ENCODE measurements at regions not wholly inside any gene's neighbourhood (a gene's known extent, or its start where the extent isn't known, plus 50 kb on each side); places are given as distances from the start of the nearest gene placed in this dataset.
A peak's percentile ranks its signal among the peaks of the same experiment; 100 is the strongest.

GRCh38 chrX:42725196-42725595 lies 52.8 kb downstream of the PPP1R2C start:
- ATAC-seq, result no peak

- no peak for ATAC-seq
Measured at GRCh38 chrX:42720209-42720608, 57.8 kb downstream of the PPP1R2C start.

- ATAC-seq, result no peak
Measured at GRCh38 chrX:42715701-42716262, 62.2 kb downstream of the PPP1R2C start.

GRCh38 chrX:42714981-42715700 lies 62.8 kb downstream of the PPP1R2C start:
- peak; percentile 66 for ATAC-seq

GRCh38 chrX:42710452-42710851 lies 67.5 kb downstream of the PPP1R2C start:
- no peak for ATAC-seq

GRCh38 chrX:42708222-42708621 lies 69.7 kb downstream of the PPP1R2C start:
- ATAC-seq, result no peak

GRCh38 chrX:42707742-42708141 lies 70.2 kb downstream of the PPP1R2C start:
- ATAC-seq, result no peak

- ATAC-seq, result no peak
Measured at GRCh38 chrX:42704454-42704853, 73.5 kb downstream of the PPP1R2C start.

GRCh38 chrX:42697544-42697943 lies 80.4 kb downstream of the PPP1R2C start:
- no peak for ATAC-seq

- no peak for ATAC-seq
Measured at GRCh38 chrX:42696536-42697124, 81.3 kb downstream of the PPP1R2C start.

GRCh38 chrX:42695800-42696358 lies 82.1 kb downstream of the PPP1R2C start:
- no peak for ATAC-seq

GRCh38 chrX:42694260-42694815 lies 83.6 kb downstream of the PPP1R2C start:
- ATAC-seq, result no peak

GRCh38 chrX:42691196-42691595 lies 86.8 kb downstream of the PPP1R2C start:
- ATAC-seq, result no peak

- peak; percentile 51 for ATAC-seq
Measured at GRCh38 chrX:42686706-42687105, 91.3 kb downstream of the PPP1R2C start.

GRCh38 chrX:42686296-42686695 lies 91.7 kb downstream of the PPP1R2C start:
- peak; percentile 47 for ATAC-seq

- ATAC-seq, result no peak
Measured at GRCh38 chrX:42684065-42684464, 93.9 kb downstream of the PPP1R2C start.

- ATAC-seq, result no peak
Measured at GRCh38 chrX:42680666-42681065, 97.3 kb downstream of the PPP1R2C start.

GRCh38 chrX:42678133-42678532 lies 99.8 kb downstream of the PPP1R2C start:
- no peak for ATAC-seq

- no peak for ATAC-seq
Measured at GRCh38 chrX:42673301-42673810, 104.6 kb downstream of the PPP1R2C start.

GRCh38 chrX:42664680-42665079 lies 113.3 kb downstream of the PPP1R2C start:
- no peak for ATAC-seq

- no peak for ATAC-seq
Measured at GRCh38 chrX:42628471-42628870, 149.5 kb downstream of the PPP1R2C start.

- no peak for ATAC-seq
Measured at GRCh38 chrX:42627891-42628290, 150.1 kb downstream of the PPP1R2C start.

GRCh38 chrX:42624524-42624923 lies 153.4 kb downstream of the PPP1R2C start:
- no peak for ATAC-seq

Measured in esophagus mucosa (tissue), 1 donor.